Activated CD4-positive, alpha-beta memory T cell treated with anti-CD3 and anti-CD28 coated beads, Interleukin-2, amount 10 ng/mL, durations not matched to agents 7 days and 5 days (primary cell): ENCODE measurements at regions not wholly inside any gene's neighbourhood (a gene's known extent, or its start where the extent isn't known, plus 50 kb on each side); places are given as distances from the start of the nearest gene placed in this dataset.

Experiments used
- CTCF ChIA-PET: fragments of 350-600 bp; sonication (Branson Sonifier 250); formaldehyde crosslinking; loops from one replicate; lab custom pipeline; 2021; ENCODE audit warnings: antibody characterized with exemption, inconsistent platforms; lab: Charles Lee
- POLR2A ChIA-PET: fragments of 350-600 bp; sonication (Branson Sonifier 250); formaldehyde crosslinking; loops from one replicate; lab custom pipeline; 2021; ENCODE audit warnings: antibody characterized with exemption; lab: Charles Lee
- DNase-seq: peaks from one replicate; pipeline ENCODE4 v3.0.0-alpha.2; 2020
- H3K27ac Mint-ChIP-seq: one replicate; pipeline ENCODE4 v1.8.0; 2021; ENCODE audit warnings: mild to moderate bottlenecking, mixed read lengths
- H3K27me3 Mint-ChIP-seq: one replicate; pipeline ENCODE4 v1.8.0; 2021; ENCODE audit warnings: mixed read lengths
- H3K36me3 Mint-ChIP-seq: one replicate; pipeline ENCODE4 v1.8.0; 2021; ENCODE audit warnings: low read depth, mixed read lengths
- H3K4me1 Mint-ChIP-seq: one replicate; pipeline ENCODE4 v1.8.0; 2021; ENCODE audit warnings: mixed read lengths
- H3K4me3 Mint-ChIP-seq: one replicate; pipeline ENCODE4 v1.8.0; 2021; ENCODE audit warnings: mild to moderate bottlenecking, mixed read lengths
- H3K9me3 Mint-ChIP-seq: one replicate; pipeline ENCODE4 v1.8.0; 2021; ENCODE audit warnings: mixed read lengths

GRCh38 chr6:40726853-40727252 is 139.7 kb upstream of the LRFN2 start:
- no peaks in the 10 kb centered on the region for H3K4me1 Mint-ChIP-seq
- ChIA-PET POLR2A (no interaction called here), CTCF (no interaction called here)

GRCh38 chr6:40725390-40725789 is 138.2 kb upstream of the LRFN2 start:
- ChIA-PET POLR2A (no interaction called here), CTCF (no interaction called here)
- no peak overlapping the region for H3K27ac Mint-ChIP-seq
- H3K4me3 Mint-ChIP-seq: no peak overlapping the region
- no peaks in the 10 kb centered on the region for H3K36me3 Mint-ChIP-seq
- H3K27me3 Mint-ChIP-seq: no peaks in the 10 kb centered on the region
- no peaks in the 10 kb centered on the region for H3K9me3 Mint-ChIP-seq
- no peaks in the 10 kb centered on the region for H3K4me1 Mint-ChIP-seq
- DNase-seq: no peak

More at GRCh38 chr6:40726853-40727252, 139.7 kb upstream of the LRFN2 start:
- no peaks in the 10 kb centered on the region for H3K27me3 Mint-ChIP-seq
- H3K36me3 Mint-ChIP-seq: no peaks in the 10 kb centered on the region
- no peak overlapping the region for H3K27ac Mint-ChIP-seq
- H3K4me3 Mint-ChIP-seq: no peak overlapping the region
- H3K9me3 Mint-ChIP-seq: no peaks in the 10 kb centered on the region
- DNase-seq: no peak

- no peaks in the 10 kb centered on the region for H3K27me3 Mint-ChIP-seq
- no peaks in the 10 kb centered on the region for H3K4me1 Mint-ChIP-seq
- H3K36me3 Mint-ChIP-seq: no peaks in the 10 kb centered on the region
- H3K4me3 Mint-ChIP-seq: no peak overlapping the region
- no peaks in the 10 kb centered on the region for H3K9me3 Mint-ChIP-seq
- no peak overlapping the region for H3K27ac Mint-ChIP-seq
- ChIA-PET CTCF (no interaction called here), POLR2A (no interaction called here)
- no peak for DNase-seq
These were observed 137.7 kb upstream of the LRFN2 start for GRCh38 chr6:40724886-40725285.

- no peak overlapping the region for H3K27ac Mint-ChIP-seq
- peaks cover 4% of the 10 kb centered on the region for H3K4me1 Mint-ChIP-seq
- no peaks in the 10 kb centered on the region for H3K9me3 Mint-ChIP-seq
- H3K4me3 Mint-ChIP-seq: no peak overlapping the region
- H3K36me3 Mint-ChIP-seq: no peaks in the 10 kb centered on the region
- POLR2A ChIA-PET: no interaction called here
- DNase-seq: no peak
- CTCF ChIA-PET: no interaction called here
- H3K27me3 Mint-ChIP-seq: no peaks in the 10 kb centered on the region
These were observed 136.8 kb upstream of the LRFN2 start for GRCh38 chr6:40723967-40724366.

- no peaks in the 10 kb centered on the region for H3K9me3 Mint-ChIP-seq
- ChIA-PET POLR2A (no interaction called here), CTCF (no interaction called here)
- no peak overlapping the region for H3K27ac Mint-ChIP-seq
- H3K4me1 Mint-ChIP-seq: peaks cover 4% of the 10 kb centered on the region
- DNase-seq: no peak
- H3K36me3 Mint-ChIP-seq: no peaks in the 10 kb centered on the region
- no peak overlapping the region for H3K4me3 Mint-ChIP-seq
- no peaks in the 10 kb centered on the region for H3K27me3 Mint-ChIP-seq
These were observed 135.5 kb upstream of the LRFN2 start for GRCh38 chr6:40722553-40723258.

- Mint-ChIP-seq H3K27me3 (no peaks in the 10 kb centered on the region), H3K4me1 (peaks cover 4% of the 10 kb centered on the region), H3K9me3 (no peaks in the 10 kb centered on the region), H3K36me3 (no peaks in the 10 kb centered on the region), H3K27ac (no peak overlapping the region), H3K4me3 (no peak overlapping the region)
- ChIA-PET CTCF (no interaction called here), POLR2A (no interaction called here)
- no peak for DNase-seq
These were observed 134.9 kb upstream of the LRFN2 start for GRCh38 chr6:40722091-40722490.

- no peaks in the 10 kb centered on the region for H3K9me3 Mint-ChIP-seq
- no peak for DNase-seq
- no peak overlapping the region for H3K27ac Mint-ChIP-seq
- H3K4me1 Mint-ChIP-seq: peaks cover 4% of the 10 kb centered on the region
- ChIA-PET CTCF (no interaction called here), POLR2A (no interaction called here)
- H3K36me3 Mint-ChIP-seq: no peaks in the 10 kb centered on the region
- H3K27me3 Mint-ChIP-seq: no peaks in the 10 kb centered on the region
- no peak overlapping the region for H3K4me3 Mint-ChIP-seq
These were observed 134.2 kb upstream of the LRFN2 start for GRCh38 chr6:40721271-40721952.

GRCh38 chr6:40720375-40720748 is 133.2 kb upstream of the LRFN2 start:
- Mint-ChIP-seq H3K4me1 (peaks cover 4% of the 10 kb centered on the region), H3K27ac (no peak overlapping the region), H3K9me3 (no peaks in the 10 kb centered on the region), H3K27me3 (peaks cover 4% of the 10 kb centered on the region), H3K4me3 (no peak overlapping the region), H3K36me3 (no peaks in the 10 kb centered on the region)
- no peak for DNase-seq
- ChIA-PET CTCF (no interaction called here), POLR2A (no interaction called here)

- no peaks in the 10 kb centered on the region for H3K9me3 Mint-ChIP-seq
- ChIA-PET POLR2A (no interaction called here), CTCF (no interaction called here)
- no peak for DNase-seq
- no peaks in the 10 kb centered on the region for H3K36me3 Mint-ChIP-seq
- peaks cover 4% of the 10 kb centered on the region for H3K4me1 Mint-ChIP-seq
- no peak overlapping the region for H3K27ac Mint-ChIP-seq
- no peak overlapping the region for H3K4me3 Mint-ChIP-seq
- H3K27me3 Mint-ChIP-seq: peaks cover 4% of the 10 kb centered on the region
These were observed 132.7 kb upstream of the LRFN2 start for GRCh38 chr6:40719671-40720374.

- no peak overlapping the region for H3K27ac Mint-ChIP-seq
- DNase-seq: no peak
- H3K4me3 Mint-ChIP-seq: no peak overlapping the region
- peaks cover 4% of the 10 kb centered on the region for H3K4me1 Mint-ChIP-seq
- H3K36me3 Mint-ChIP-seq: no peaks in the 10 kb centered on the region
- no peaks in the 10 kb centered on the region for H3K9me3 Mint-ChIP-seq
- ChIA-PET CTCF (no interaction called here), POLR2A (no interaction called here)
- peaks cover 4% of the 10 kb centered on the region for H3K27me3 Mint-ChIP-seq
These were observed 131.2 kb upstream of the LRFN2 start for GRCh38 chr6:40718401-40718800.

GRCh38 chr6:40717411-40718057 is 130.4 kb upstream of the LRFN2 start:
- H3K27ac Mint-ChIP-seq: no peak overlapping the region
- H3K4me1 Mint-ChIP-seq: peaks cover 4% of the 10 kb centered on the region
- ChIA-PET POLR2A (no interaction called here), CTCF (no interaction called here)
- H3K27me3 Mint-ChIP-seq: peaks cover 4% of the 10 kb centered on the region
- no peak for DNase-seq
- H3K36me3 Mint-ChIP-seq: no peaks in the 10 kb centered on the region
- no peaks in the 10 kb centered on the region for H3K9me3 Mint-ChIP-seq
- H3K4me3 Mint-ChIP-seq: no peak overlapping the region

GRCh38 chr6:40715570-40716403 is 128.6 kb upstream of the LRFN2 start:
- DNase-seq: no peak
- CTCF ChIA-PET: interaction anchor here (0.7 kb wide), 1 partner anchor 306 kb away, joined by 3 read pairs; no protein-coding TSS in a partner anchor
- Mint-ChIP-seq H3K27ac (no peak overlapping the region), H3K9me3 (no peaks in the 10 kb centered on the region), H3K36me3 (no peaks in the 10 kb centered on the region), H3K27me3 (peaks cover 4% of the 10 kb centered on the region), H3K4me1 (peaks cover 4% of the 10 kb centered on the region), H3K4me3 (no peak overlapping the region)
- POLR2A ChIA-PET: no interaction called here
